ENCODE measurements at regions not wholly inside any gene's neighbourhood (a gene's known extent, or its start where the extent isn't known, plus 50 kb on each side); places are given as distances from the start of the nearest gene placed in this dataset.
"Not testable (repeated sequence)": the region's sequence is repeated elsewhere in the genome, so short reads cannot be mapped to it uniquely, and the experiment has no call there.

- TF ChIP-seq, protein P1, sequence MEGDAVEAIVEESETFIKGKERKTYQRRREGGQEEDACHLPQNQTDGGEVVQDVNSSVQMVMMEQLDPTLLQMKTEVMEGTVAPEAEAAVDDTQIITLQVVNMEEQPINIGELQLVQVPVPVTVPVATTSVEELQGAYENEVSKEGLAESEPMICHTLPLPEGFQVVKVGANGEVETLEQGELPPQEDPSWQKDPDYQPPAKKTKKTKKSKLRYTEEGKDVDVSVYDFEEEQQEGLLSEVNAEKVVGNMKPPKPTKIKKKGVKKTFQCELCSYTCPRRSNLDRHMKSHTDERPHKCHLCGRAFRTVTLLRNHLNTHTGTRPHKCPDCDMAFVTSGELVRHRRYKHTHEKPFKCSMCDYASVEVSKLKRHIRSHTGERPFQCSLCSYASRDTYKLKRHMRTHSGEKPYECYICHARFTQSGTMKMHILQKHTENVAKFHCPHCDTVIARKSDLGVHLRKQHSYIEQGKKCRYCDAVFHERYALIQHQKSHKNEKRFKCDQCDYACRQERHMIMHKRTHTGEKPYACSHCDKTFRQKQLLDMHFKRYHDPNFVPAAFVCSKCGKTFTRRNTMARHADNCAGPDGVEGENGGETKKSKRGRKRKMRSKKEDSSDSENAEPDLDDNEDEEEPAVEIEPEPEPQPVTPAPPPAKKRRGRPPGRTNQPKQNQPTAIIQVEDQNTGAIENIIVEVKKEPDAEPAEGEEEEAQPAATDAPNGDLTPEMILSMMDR (IDR thresholded peaks at IDR 0.05; ENCODE audit: low read depth, low read length, missing input control): no peak
- TF ChIP-seq FOXA2 (IDR thresholded peaks at IDR 0.05) (no peak), MAX (IDR thresholded peaks at IDR 0.05) (no peak), TAF1 (conservative IDR thresholded peaks at IDR 0.05) (no peak)
- Histone ChIP-seq H3K9ac (ENCODE audit: low read depth in 1 of 2, low read length in 2 of 2) (no peak overlapping the region), H3K4me1 (ENCODE audit: control insufficient read depth in 4 of 4, insufficient read depth in 4 of 4, low read length in 3 of 4) (no peaks in the 10 kb centered on the region), H3K9me3 (ENCODE audit: control insufficient read depth in 4 of 4, low read length in 3 of 4) (no peaks in the 10 kb centered on the region), H3K4me3 (ENCODE audit: low read depth in 1 of 3, low read length in 3 of 3) (no peak overlapping the region), H3K27ac (ENCODE audit: low read depth in 1 of 2, low read length in 2 of 2) (no peak overlapping the region), H3K27me3 (ENCODE audit: control insufficient read depth in 4 of 4, insufficient read depth in 4 of 4, low read length in 3 of 4) (no peaks in the 10 kb centered on the region), H3K36me3 (ENCODE audit: control insufficient read depth in 4 of 4, insufficient read depth in 3 of 4, low read depth in 1 of 4, low read length in 3 of 4) (no peaks in the 10 kb centered on the region)
- DNase-seq (ENCODE audit: low spot score): no peak
- 82% methylated on average over 7 of the region's 7 CpGs for WGBS
Measured at GRCh38 chr15:85281293-85281882, 99.0 kb upstream of the AKAP13 start.

DNA sequence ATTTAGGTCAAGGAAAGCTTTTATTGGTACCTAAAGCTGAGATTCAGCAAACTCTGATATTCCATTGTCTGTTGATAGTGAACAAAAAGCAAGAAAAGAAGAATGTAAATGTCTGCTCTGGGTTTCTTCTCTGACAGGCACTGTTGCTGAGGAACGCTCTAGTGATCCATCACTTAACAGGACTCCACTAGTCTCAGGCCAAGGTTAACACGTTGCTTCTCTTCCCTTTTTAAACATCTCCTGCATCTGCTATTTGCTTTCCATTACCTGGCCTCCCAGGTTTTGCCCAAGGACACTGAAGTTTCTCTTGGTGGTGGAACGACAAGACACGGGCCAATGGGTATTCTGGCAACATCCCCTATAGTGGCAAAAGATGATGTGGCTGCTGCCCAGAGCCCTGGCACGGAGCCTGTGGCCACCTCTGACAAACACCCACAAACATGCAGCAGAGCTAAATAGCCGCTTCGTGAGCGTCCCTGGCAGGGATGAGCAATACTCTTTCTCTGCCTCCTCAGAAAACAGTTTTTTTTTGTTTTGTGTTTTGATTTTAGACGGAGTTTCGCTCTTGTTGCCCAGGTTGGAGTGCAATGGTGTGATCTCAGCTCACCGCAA lies 97.8 kb upstream of the AKAP13 start:
- DNase-seq (ENCODE audit: low spot score): no peak
- no peak overlapping the region for H3K27ac ChIP-seq (ENCODE audit: low read depth in 1 of 2, low read length in 2 of 2)
- H3K27me3 ChIP-seq (ENCODE audit: control insufficient read depth in 4 of 4, insufficient read depth in 4 of 4, low read length in 3 of 4): no peaks in the 10 kb centered on the region
- H3K4me3 ChIP-seq (ENCODE audit: low read depth in 1 of 3, low read length in 3 of 3): no peak overlapping the region
- no peaks in the 10 kb centered on the region for H3K4me1 ChIP-seq (ENCODE audit: control insufficient read depth in 4 of 4, insufficient read depth in 4 of 4, low read length in 3 of 4)
- whole genome bisulfite sequencing: 89% methylated on average over 11 of the region's 11 CpGs
- no peak overlapping the region for H3K9ac ChIP-seq (ENCODE audit: low read depth in 1 of 2, low read length in 2 of 2)
- H3K9me3 ChIP-seq (ENCODE audit: control insufficient read depth in 4 of 4, low read length in 3 of 4): no peaks in the 10 kb centered on the region
- H3K36me3 ChIP-seq (ENCODE audit: control insufficient read depth in 4 of 4, insufficient read depth in 3 of 4, low read depth in 1 of 4, low read length in 3 of 4): no peaks in the 10 kb centered on the region
- TF ChIP-seq JUND (IDR thresholded peaks at IDR 0.05) (no peak), FOXA2 (IDR thresholded peaks at IDR 0.05) (no peak), ZBTB33 (IDR thresholded peaks at IDR 0.05) (no peak), TAF1 (conservative IDR thresholded peaks at IDR 0.05) (no peak)
- TF ChIP-seq, protein P2, sequence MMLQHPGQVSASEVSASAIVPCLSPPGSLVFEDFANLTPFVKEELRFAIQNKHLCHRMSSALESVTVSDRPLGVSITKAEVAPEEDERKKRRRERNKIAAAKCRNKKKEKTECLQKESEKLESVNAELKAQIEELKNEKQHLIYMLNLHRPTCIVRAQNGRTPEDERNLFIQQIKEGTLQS (IDR thresholded peaks at IDR 0.05): no peak

DNA sequence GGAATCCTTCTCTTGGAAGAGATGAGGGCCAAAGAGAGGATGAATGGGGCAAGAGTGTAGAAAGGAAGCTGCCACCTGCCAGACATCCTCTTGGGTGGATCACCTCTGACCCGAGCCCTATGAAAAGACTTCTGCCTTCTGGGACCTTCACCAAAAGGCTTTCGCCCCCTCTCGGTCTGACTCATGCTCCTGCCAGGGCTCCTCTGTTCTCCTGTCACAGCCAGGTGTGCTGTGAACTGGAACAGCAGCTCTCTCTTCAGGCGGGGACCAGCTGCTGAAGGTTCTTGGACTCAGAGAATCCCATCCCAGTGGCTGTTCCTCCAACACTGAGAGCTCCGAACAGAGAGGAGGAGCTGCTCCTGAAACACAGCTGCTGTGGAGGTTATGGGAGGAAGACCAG lies 96.6 kb upstream of the AKAP13 start:
- H3K4me1 ChIP-seq (ENCODE audit: control insufficient read depth in 4 of 4, insufficient read depth in 4 of 4, low read length in 3 of 4); H3K9ac ChIP-seq (ENCODE audit: low read depth in 1 of 2, low read length in 2 of 2); H3K9me3 ChIP-seq (ENCODE audit: control insufficient read depth in 4 of 4, low read length in 3 of 4); H3K27me3 ChIP-seq (ENCODE audit: control insufficient read depth in 4 of 4, insufficient read depth in 4 of 4, low read length in 3 of 4); H3K36me3 ChIP-seq (ENCODE audit: control insufficient read depth in 4 of 4, insufficient read depth in 3 of 4, low read depth in 1 of 4, low read length in 3 of 4); H3K4me3 ChIP-seq (ENCODE audit: low read depth in 1 of 3, low read length in 3 of 3); H3K27ac ChIP-seq (ENCODE audit: low read depth in 1 of 2, low read length in 2 of 2); DNase-seq (ENCODE audit: low spot score): not testable (repeated sequence)
- WGBS: 72% methylated on average over 4 of the region's 5 CpGs

GRCh38 chr15:85284497-85284896 lies 95.9 kb upstream of the AKAP13 start:
- TF ChIP-seq RAD21 (IDR thresholded peaks at IDR 0.05) (no peak), JUND (IDR thresholded peaks at IDR 0.05) (no peak), FOXA1 (IDR thresholded peaks at IDR 0.05) (no peak), HNF4A (conservative IDR thresholded peaks at IDR 0.05) (no peak), SP1 (IDR thresholded peaks at IDR 0.05) (no peak), EGR1 (IDR thresholded peaks at IDR 0.05; ENCODE audit: low read depth in 2 of 2) (no peak), RXRA (IDR thresholded peaks at IDR 0.05) (no peak)
- TF ChIP-seq, protein P2 (IDR thresholded peaks at IDR 0.05): no peak
- TF ChIP-seq, protein P1 (IDR thresholded peaks at IDR 0.05; ENCODE audit: low read depth, low read length, missing input control): no peak
- 94% methylated on average over 5 of the region's 5 CpGs for WGBS
- Histone ChIP-seq H3K27me3 (ENCODE audit: control insufficient read depth in 4 of 4, insufficient read depth in 4 of 4, low read length in 3 of 4) (no peaks in the 10 kb centered on the region), H3K9me3 (ENCODE audit: control insufficient read depth in 4 of 4, low read length in 3 of 4) (no peaks in the 10 kb centered on the region), H3K4me3 (ENCODE audit: low read depth in 1 of 3, low read length in 3 of 3) (no peak overlapping the region), H3K27ac (ENCODE audit: low read depth in 1 of 2, low read length in 2 of 2) (no peak overlapping the region), H3K9ac (ENCODE audit: low read depth in 1 of 2, low read length in 2 of 2) (no peak overlapping the region), H3K36me3 (ENCODE audit: control insufficient read depth in 4 of 4, insufficient read depth in 3 of 4, low read depth in 1 of 4, low read length in 3 of 4) (no peaks in the 10 kb centered on the region), H3K4me1 (ENCODE audit: control insufficient read depth in 4 of 4, insufficient read depth in 4 of 4, low read length in 3 of 4) (no peaks in the 10 kb centered on the region)
- no peak for DNase-seq (ENCODE audit: low spot score)
